Panc1 (cell line): ENCODE measurements at regions not wholly inside any gene's neighbourhood (a gene's known extent, or its start where the extent isn't known, plus 50 kb on each side); places are given as distances from the start of the nearest gene placed in this dataset.

Experiments used
- POLR2AphosphoS5 ChIP-seq: IDR thresholded peaks from 2 replicates; pipeline ENCODE4 v1.6.1; 2012; ENCODE audit warnings: mild to moderate bottlenecking, low read depth, low read length, moderate library complexity
- SIN3A ChIP-seq: IDR thresholded peaks from 2 replicates; pipeline ENCODE4 v1.6.1; 2012; ENCODE audit warnings: low read depth, mild to moderate bottlenecking, low read length, moderate library complexity, borderline replicate concordance; ENCODE audit not compliant: insufficient read depth
- TF ChIP-seq, protein P1 (sequence below), 2 experiments: IDR thresholded peaks; 2 replicates each; pipeline ENCODE4 v1.6.1; 2011 to 2012; ENCODE audit warnings: low read depth in 2 of 2, control low read depth in 1 of 2, low read length in 1 of 2, mild to moderate bottlenecking in 1 of 2, moderate library complexity in 1 of 2; ENCODE audit not compliant: insufficient read depth in 1 of 2
- TF ChIP-seq, protein P2 (sequence below): fragments of 450-650 bp; IDR thresholded peaks from 2 replicates; pipeline ENCODE4 v1.5.1; 2017; ENCODE audit warnings: mild to moderate bottlenecking

DNA sequence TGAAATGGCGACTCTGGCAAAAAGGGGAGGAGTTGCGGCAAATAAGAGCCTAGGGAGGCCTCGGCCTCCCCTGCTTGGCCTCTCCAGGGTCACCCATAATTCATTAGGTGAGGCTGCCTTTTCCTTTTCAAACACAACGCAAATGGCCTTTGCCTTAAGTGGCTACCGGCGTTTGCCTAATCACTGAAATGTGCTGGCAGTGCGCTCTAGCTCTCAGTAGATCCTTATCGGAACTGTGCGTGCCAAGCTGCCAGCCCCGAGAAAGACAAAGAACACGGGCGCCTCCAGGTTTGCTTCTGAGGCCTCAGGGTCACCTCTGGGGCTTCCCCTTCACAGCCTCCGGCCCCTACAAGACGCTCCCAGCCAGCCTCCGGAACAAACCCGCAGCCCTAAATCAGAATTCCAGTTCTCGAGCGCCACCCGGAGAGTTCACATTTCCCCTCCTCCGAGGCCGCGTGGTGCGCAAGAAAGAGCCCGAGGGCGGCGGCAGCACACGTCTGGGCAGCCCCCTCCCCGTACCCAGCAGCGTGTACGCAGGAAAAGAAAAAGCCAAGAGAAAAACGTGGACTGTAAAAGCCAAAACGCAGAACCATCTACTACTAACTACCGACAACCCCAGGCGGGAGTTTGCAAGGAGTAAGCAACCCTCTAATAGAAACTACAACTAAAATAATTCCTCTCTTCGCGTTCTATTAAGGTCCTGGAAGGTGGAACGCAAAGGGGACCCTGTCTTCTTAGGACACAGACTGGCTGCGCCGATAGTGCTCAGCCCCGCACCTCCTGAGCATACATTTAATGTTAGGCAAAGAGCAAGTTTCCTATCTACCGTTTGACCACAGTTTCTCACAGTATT lies 76.5 kb upstream of the BCOR start:
- TF ChIP-seq, protein P1, sequence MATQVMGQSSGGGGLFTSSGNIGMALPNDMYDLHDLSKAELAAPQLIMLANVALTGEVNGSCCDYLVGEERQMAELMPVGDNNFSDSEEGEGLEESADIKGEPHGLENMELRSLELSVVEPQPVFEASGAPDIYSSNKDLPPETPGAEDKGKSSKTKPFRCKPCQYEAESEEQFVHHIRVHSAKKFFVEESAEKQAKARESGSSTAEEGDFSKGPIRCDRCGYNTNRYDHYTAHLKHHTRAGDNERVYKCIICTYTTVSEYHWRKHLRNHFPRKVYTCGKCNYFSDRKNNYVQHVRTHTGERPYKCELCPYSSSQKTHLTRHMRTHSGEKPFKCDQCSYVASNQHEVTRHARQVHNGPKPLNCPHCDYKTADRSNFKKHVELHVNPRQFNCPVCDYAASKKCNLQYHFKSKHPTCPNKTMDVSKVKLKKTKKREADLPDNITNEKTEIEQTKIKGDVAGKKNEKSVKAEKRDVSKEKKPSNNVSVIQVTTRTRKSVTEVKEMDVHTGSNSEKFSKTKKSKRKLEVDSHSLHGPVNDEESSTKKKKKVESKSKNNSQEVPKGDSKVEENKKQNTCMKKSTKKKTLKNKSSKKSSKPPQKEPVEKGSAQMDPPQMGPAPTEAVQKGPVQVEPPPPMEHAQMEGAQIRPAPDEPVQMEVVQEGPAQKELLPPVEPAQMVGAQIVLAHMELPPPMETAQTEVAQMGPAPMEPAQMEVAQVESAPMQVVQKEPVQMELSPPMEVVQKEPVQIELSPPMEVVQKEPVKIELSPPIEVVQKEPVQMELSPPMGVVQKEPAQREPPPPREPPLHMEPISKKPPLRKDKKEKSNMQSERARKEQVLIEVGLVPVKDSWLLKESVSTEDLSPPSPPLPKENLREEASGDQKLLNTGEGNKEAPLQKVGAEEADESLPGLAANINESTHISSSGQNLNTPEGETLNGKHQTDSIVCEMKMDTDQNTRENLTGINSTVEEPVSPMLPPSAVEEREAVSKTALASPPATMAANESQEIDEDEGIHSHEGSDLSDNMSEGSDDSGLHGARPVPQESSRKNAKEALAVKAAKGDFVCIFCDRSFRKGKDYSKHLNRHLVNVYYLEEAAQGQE (IDR thresholded peaks at IDR 0.05; ENCODE audit: insufficient read depth in 1 of 2, low read depth in 2 of 2, low read length in 1 of 2), result no peak
- TF ChIP-seq, protein P2, sequence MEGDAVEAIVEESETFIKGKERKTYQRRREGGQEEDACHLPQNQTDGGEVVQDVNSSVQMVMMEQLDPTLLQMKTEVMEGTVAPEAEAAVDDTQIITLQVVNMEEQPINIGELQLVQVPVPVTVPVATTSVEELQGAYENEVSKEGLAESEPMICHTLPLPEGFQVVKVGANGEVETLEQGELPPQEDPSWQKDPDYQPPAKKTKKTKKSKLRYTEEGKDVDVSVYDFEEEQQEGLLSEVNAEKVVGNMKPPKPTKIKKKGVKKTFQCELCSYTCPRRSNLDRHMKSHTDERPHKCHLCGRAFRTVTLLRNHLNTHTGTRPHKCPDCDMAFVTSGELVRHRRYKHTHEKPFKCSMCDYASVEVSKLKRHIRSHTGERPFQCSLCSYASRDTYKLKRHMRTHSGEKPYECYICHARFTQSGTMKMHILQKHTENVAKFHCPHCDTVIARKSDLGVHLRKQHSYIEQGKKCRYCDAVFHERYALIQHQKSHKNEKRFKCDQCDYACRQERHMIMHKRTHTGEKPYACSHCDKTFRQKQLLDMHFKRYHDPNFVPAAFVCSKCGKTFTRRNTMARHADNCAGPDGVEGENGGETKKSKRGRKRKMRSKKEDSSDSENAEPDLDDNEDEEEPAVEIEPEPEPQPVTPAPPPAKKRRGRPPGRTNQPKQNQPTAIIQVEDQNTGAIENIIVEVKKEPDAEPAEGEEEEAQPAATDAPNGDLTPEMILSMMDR, result peak; percentile 40
- peak; percentile 36; the same call in 1 of the 2 replicates for TF ChIP-seq POLR2AphosphoS5
- TF ChIP-seq SIN3A, result no peak
